ENCODE measurements at regions not wholly inside any gene's neighbourhood (a gene's known extent, or its start where the extent isn't known, plus 50 kb on each side); places are given as distances from the start of the nearest gene placed in this dataset.

GRCh38 chr2:58921676-58922075, 680.6 kb upstream of the FANCL start:
- Histone ChIP-seq H3K4me3 (ENCODE audit: low read depth, low read length) (no peak overlapping the region), H3K36me3 (no peaks in the 10 kb centered on the region), H3K27me3 (no peaks in the 10 kb centered on the region), H3K4me1 (no peaks in the 10 kb centered on the region), H3K9me3 (no peaks in the 10 kb centered on the region)
- no peak for TF ChIP-seq CTCF (IDR thresholded peaks at IDR 0.05; ENCODE audit: low read depth, low read length)
- DNase-seq, result no peak

GRCh38 chr2:58920001-58920400, 678.9 kb upstream of the FANCL start:
- Histone ChIP-seq H3K27me3 (no peaks in the 10 kb centered on the region), H3K36me3 (no peaks in the 10 kb centered on the region), H3K9me3 (no peaks in the 10 kb centered on the region), H3K4me1 (peaks cover under 1% of the 10 kb centered on the region; the same call in 1 of the 2 replicates), H3K4me3 (ENCODE audit: low read depth, low read length) (no peak overlapping the region)
- no peak for TF ChIP-seq CTCF (IDR thresholded peaks at IDR 0.05; ENCODE audit: low read depth, low read length)
- no peak for DNase-seq

GRCh38 chr2:58919316-58919715, 678.2 kb upstream of the FANCL start:
- Histone ChIP-seq H3K4me1 (peaks cover 3% of the 10 kb centered on the region; the same call in 1 of the 2 replicates), H3K36me3 (no peaks in the 10 kb centered on the region), H3K27me3 (no peaks in the 10 kb centered on the region), H3K9me3 (no peaks in the 10 kb centered on the region), H3K4me3 (ENCODE audit: low read depth, low read length) (no peak overlapping the region)
- TF ChIP-seq CTCF (IDR thresholded peaks at IDR 0.05; ENCODE audit: low read depth, low read length), result no peak
- DNase-seq, result no peak

- Histone ChIP-seq H3K4me1 (peaks cover 3% of the 10 kb centered on the region; the same call in 1 of the 2 replicates), H3K36me3 (no peaks in the 10 kb centered on the region), H3K4me3 (ENCODE audit: low read depth, low read length) (no peak overlapping the region), H3K9me3 (no peaks in the 10 kb centered on the region), H3K27me3 (no peaks in the 10 kb centered on the region)
- no peak for DNase-seq
- TF ChIP-seq CTCF (IDR thresholded peaks at IDR 0.05; ENCODE audit: low read depth, low read length), result no peak
Observed at GRCh38 chr2:58918141-58918540, 677.0 kb upstream of the FANCL start.

GRCh38 chr2:58917596-58917995, 676.5 kb upstream of the FANCL start:
- H3K4me1 ChIP-seq, result peaks cover 3% of the 10 kb centered on the region; the same call in 1 of the 2 replicates
- no peaks in the 10 kb centered on the region for H3K9me3 ChIP-seq
- TF ChIP-seq CTCF (IDR thresholded peaks at IDR 0.05; ENCODE audit: low read depth, low read length), result no peak
- no peak overlapping the region for H3K4me3 ChIP-seq (ENCODE audit: low read depth, low read length)
- no peak for DNase-seq
- no peaks in the 10 kb centered on the region for H3K27me3 ChIP-seq
- H3K36me3 ChIP-seq, result no peaks in the 10 kb centered on the region

GRCh38 chr2:58916063-58916462, 674.9 kb upstream of the FANCL start:
- Histone ChIP-seq H3K36me3 (no peaks in the 10 kb centered on the region), H3K9me3 (no peaks in the 10 kb centered on the region), H3K4me1 (peaks cover 3% of the 10 kb centered on the region; the same call in 1 of the 2 replicates), H3K4me3 (ENCODE audit: low read depth, low read length) (no peak overlapping the region), H3K27me3 (no peaks in the 10 kb centered on the region)
- DNase-seq, result no peak
- no peak for TF ChIP-seq CTCF (IDR thresholded peaks at IDR 0.05; ENCODE audit: low read depth, low read length)

All from BE2C (cell line).